SK-N-SH (cell line): ENCODE measurements at regions not wholly inside any gene's neighbourhood (a gene's known extent, or its start where the extent isn't known, plus 50 kb on each side); places are given as distances from the start of the nearest gene placed in this dataset.

Source experiments
- CTCF ChIA-PET: fragments of 300-600, 350-600 bp; formaldehyde crosslinking; extraction: SDS; loops from one replicate; lab custom pipeline; 2021; lab: Yijun Ruan, JAX
- POLR2A ChIA-PET: fragments of 350-600 bp; sonication (Branson Sonifier 250); formaldehyde crosslinking; extraction: SDS; loops from one replicate; lab custom pipeline; 2020; ENCODE audit warnings: antibody characterized with exemption, inconsistent platforms; lab: Yijun Ruan, JAX
- DNase-seq: peaks from one replicate; pipeline ENCODE4 v3.0.0; 2012
- H2AFZ ChIP-seq: fragments of 200-600 bp; sonication (generic); 2 replicates; pipeline ENCODE4 v1.8.1; 2016; ENCODE audit warnings: antibody characterized with exemption, mild to moderate bottlenecking, low read depth
- H3F3A ChIP-seq: fragments of 200-600 bp; sonication (generic); replicated peaks from 2 replicates; pipeline ENCODE3; 2016; ENCODE audit warnings: antibody characterized with exemption, mild to moderate bottlenecking; ENCODE audit not compliant: insufficient read depth
- H3K27ac ChIP-seq, 2 experiments: fragments of 200-500 bp in 1 of 2; fragments of 200-600 bp in 1 of 2; sonication (Bioruptor generic) in 1 of 2; sonication (generic), shearing (Covaris generic) in 1 of 2; 2 replicates each; pipeline versions ENCODE4 v1.5.1 to v1.6.1; 2014 to 2016; ENCODE audit warnings: low read depth in 2 of 2, inconsistent platforms in 1 of 2, low read length in 1 of 2, mild to moderate bottlenecking in 1 of 2, mixed read lengths in 1 of 2
- H3K27me3 ChIP-seq: fragments of 200-600 bp; sonication (generic), shearing (Covaris generic); 2 replicates; pipeline ENCODE4 v1.6.1; 2016; ENCODE audit warnings: mixed run types; ENCODE audit not compliant: insufficient read depth
- H3K36me3 ChIP-seq, 2 experiments: fragments of 200-500 bp in 1 of 2; fragments of 200-600 bp in 1 of 2; sonication (Bioruptor generic) in 1 of 2; sonication (generic) in 1 of 2; replicated peaks in 1 of 2; 2 replicates each; pipeline versions ENCODE3 to v1.5.1; 2014 to 2016; ENCODE audit warnings: low read length in 1 of 2, mild to moderate bottlenecking in 1 of 2; ENCODE audit not compliant: insufficient read depth in 2 of 2, control insufficient read depth in 1 of 2
- H3K4me1 ChIP-seq, 2 experiments: fragments of 200-500 bp in 1 of 2; fragments of 200-600 bp in 1 of 2; sonication (Bioruptor generic) in 1 of 2; sonication (generic), shearing (Covaris generic) in 1 of 2; 2 replicates each; pipeline versions ENCODE4 v1.5.1 to v1.6.1; 2014 to 2016; ENCODE audit warnings: low read depth in 1 of 2, low read length in 1 of 2, mixed run types in 1 of 2; ENCODE audit not compliant: insufficient read depth in 2 of 2, control insufficient read depth in 1 of 2
- H3K4me2 ChIP-seq: fragments of 200-600 bp; sonication (generic), shearing (Covaris generic); 2 replicates; pipeline ENCODE4 v1.6.1; 2017; ENCODE audit warnings: mixed run types
- H3K4me3 ChIP-seq, 2 experiments: fragments of 200-500 bp in 1 of 2; fragments of 200-600 bp in 1 of 2; sonication (Bioruptor generic) in 1 of 2; sonication (generic), shearing (Covaris generic) in 1 of 2; 2 replicates each; pipeline versions ENCODE4 v1.5.1 to v1.8.1; 2014 to 2016; ENCODE audit warnings: low read depth in 2 of 2, inconsistent platforms in 1 of 2, low read length in 1 of 2, mild to moderate bottlenecking in 1 of 2, mixed read lengths in 1 of 2, moderate library complexity in 1 of 2
- H3K79me2 ChIP-seq: fragments of 200-600 bp; sonication (generic); 2 replicates; pipeline ENCODE4 v1.8.1; 2017; ENCODE audit warnings: mild to moderate bottlenecking; ENCODE audit not compliant: insufficient read depth
- H3K9ac ChIP-seq: fragments of 200-600 bp; sonication (generic); 2 replicates; pipeline ENCODE4 v1.6.1; 2017; ENCODE audit warnings: mixed run types
- H3K9me2 ChIP-seq: fragments of 200-600 bp; sonication (generic); 2 replicates; pipeline ENCODE4 v1.6.1; 2017; ENCODE audit warnings: mixed run types
- H3K9me3 ChIP-seq: fragments of 200-600 bp; sonication (generic); 2 replicates; pipeline ENCODE4 v1.6.1; 2017; ENCODE audit warnings: mixed run types, mild to moderate bottlenecking, moderate library complexity
- H4K20me1 ChIP-seq: fragments of 200-600 bp; sonication (generic); 2 replicates; pipeline ENCODE4 v1.6.1; 2017; ENCODE audit warnings: mild to moderate bottlenecking, mixed run types; ENCODE audit not compliant: insufficient read depth
- EP300 ChIP-seq, 2 experiments: IDR thresholded peaks; 2 replicates each; pipeline versions ENCODE4 v1.4.0 to v1.6.1; 2012; ENCODE audit warnings: borderline replicate concordance in 1 of 2, low read depth in 1 of 2, low read length in 1 of 2
- EZH2phosphoT487 ChIP-seq: fragments of 200-600 bp; sonication (generic); IDR thresholded peaks from 2 replicates; pipeline ENCODE4 v1.6.1; 2017; ENCODE audit warnings: low read depth, mixed run types, mild to moderate bottlenecking, antibody characterized with exemption, moderate library complexity, borderline replicate concordance
- FOXM1 ChIP-seq: IDR thresholded peaks from 2 replicates; pipeline ENCODE4 v1.4.0; 2012; ENCODE audit warnings: low read depth, mild to moderate bottlenecking
- GABPA ChIP-seq: IDR thresholded peaks from 2 replicates; pipeline ENCODE4 v1.4.0; 2012; ENCODE audit warnings: low read depth, mild to moderate bottlenecking
- JUND ChIP-seq: IDR thresholded peaks from 2 replicates; pipeline ENCODE4 v1.4.0; 2012
- MAX ChIP-seq: IDR thresholded peaks from 2 replicates; pipeline ENCODE4 v1.4.0; 2012; ENCODE audit warnings: low read depth
- PBX3 ChIP-seq: IDR thresholded peaks from 2 replicates; pipeline ENCODE4; 2012
- REST ChIP-seq: IDR thresholded peaks from 2 replicates; pipeline ENCODE4 v1.6.1; 2012; ENCODE audit warnings: mild to moderate bottlenecking, low read depth, low read length, moderate library complexity
- RFX5 ChIP-seq: IDR thresholded peaks from 2 replicates; pipeline ENCODE4 v1.6.1; 2012; ENCODE audit warnings: mild to moderate bottlenecking, improper control_type of control experiment, low read length
- USF2 ChIP-seq: fragments of 150-350 bp; IDR thresholded peaks from 2 replicates; pipeline ENCODE4 v1.6.1; 2017; ENCODE audit warnings: antibody characterized with exemption, low read length, low read depth, borderline replicate concordance
- YY1 ChIP-seq: IDR thresholded peaks from 2 replicates; pipeline ENCODE4 v1.4.0; 2012; ENCODE audit warnings: low read depth, mild to moderate bottlenecking
- WGBS: methylation state at CpG from one replicate; pipeline ENCODE4 v1.1.6; 2017; ENCODE audit warnings: low lambda C conversion rate; 5-methylcytosine and 5-hydroxymethylcytosine counted together

GRCh38 chr3:144868506-144868905 is 896.9 kb downstream of the DIPK2A start:
- no peaks in the 10 kb centered on the region for H3K9me2 ChIP-seq
- H3K9ac ChIP-seq, result no peak overlapping the region
- no peak overlapping the region for H2AFZ ChIP-seq
- no peaks in the 10 kb centered on the region for H3K9me3 ChIP-seq
- no peak overlapping the region for H3K4me2 ChIP-seq
- no peaks in the 10 kb centered on the region for H3F3A ChIP-seq
- CTCF ChIA-PET, result no interaction called here
- no peak for DNase-seq
- POLR2A ChIA-PET, result no interaction called here
- no peak overlapping the region for H3K4me3 ChIP-seq
- TF ChIP-seq PBX3 (no peak), EZH2phosphoT487 (no peak), GABPA (no peak), MAX (no peak)
- no peaks in the 10 kb centered on the region for H3K27me3 ChIP-seq
- H3K4me1 ChIP-seq, result no peaks in the 10 kb centered on the region
- H4K20me1 ChIP-seq, result no peaks in the 10 kb centered on the region
- no peaks in the 10 kb centered on the region for H3K36me3 ChIP-seq
- H3K27ac ChIP-seq, result no peak overlapping the region
- H3K79me2 ChIP-seq, result no peaks in the 10 kb centered on the region

- H3K27me3 ChIP-seq, result no peaks in the 10 kb centered on the region
- CTCF ChIA-PET, result no interaction called here
These were observed 901.4 kb downstream of the DIPK2A start for GRCh38 chr3:144873066-144873465.

More at GRCh38 chr3:144873066-144873465, 901.4 kb downstream of the DIPK2A start:
- no peaks in the 10 kb centered on the region for H4K20me1 ChIP-seq
- H3K9ac ChIP-seq, result no peak overlapping the region
- no peaks in the 10 kb centered on the region; the same call in 1 of the 2 replicates for H3K9me3 ChIP-seq
- no peak overlapping the region for H3K4me2 ChIP-seq
- H2AFZ ChIP-seq, result no peak overlapping the region
- DNase-seq, result no peak
- WGBS, result 12% methylated on average over 1 of the region's 1 CpG
- no peak overlapping the region for H3K4me3 ChIP-seq
- H3K36me3 ChIP-seq, result no peaks in the 10 kb centered on the region
- TF ChIP-seq USF2 (no peak), YY1 (no peak), PBX3 (no peak), FOXM1 (no peak), JUND (no peak), EP300 (IDR thresholded peaks at IDR 0.05; ENCODE audit: borderline replicate concordance in 1 of 2, low read depth in 1 of 2, low read length in 1 of 2) (no peak), REST (no peak), RFX5 (no peak)
- no peak overlapping the region for H3K27ac ChIP-seq
- no peaks in the 10 kb centered on the region for H3F3A ChIP-seq
- no peaks in the 10 kb centered on the region for H3K9me2 ChIP-seq
- H3K4me1 ChIP-seq, result no peaks in the 10 kb centered on the region
- no peaks in the 10 kb centered on the region for H3K79me2 ChIP-seq
- POLR2A ChIA-PET, result no interaction called here
